HG03139 (cell line): ENCODE measurements at regions not wholly inside any gene's neighbourhood (a gene's known extent, or its start where the extent isn't known, plus 50 kb on each side); places are given as distances from the start of the nearest gene placed in this dataset.
"Not testable (repeated sequence)": the region's sequence is repeated elsewhere in the genome, so short reads cannot be mapped to it uniquely, and the experiment has no call there.

Experiments used
- ATAC-seq: cut with Tn5 transposase; IDR thresholded peaks from one replicate; pipeline ENCODE4 v1.9.1; 2021; ENCODE audit not compliant: unreplicated experiment

DNA sequence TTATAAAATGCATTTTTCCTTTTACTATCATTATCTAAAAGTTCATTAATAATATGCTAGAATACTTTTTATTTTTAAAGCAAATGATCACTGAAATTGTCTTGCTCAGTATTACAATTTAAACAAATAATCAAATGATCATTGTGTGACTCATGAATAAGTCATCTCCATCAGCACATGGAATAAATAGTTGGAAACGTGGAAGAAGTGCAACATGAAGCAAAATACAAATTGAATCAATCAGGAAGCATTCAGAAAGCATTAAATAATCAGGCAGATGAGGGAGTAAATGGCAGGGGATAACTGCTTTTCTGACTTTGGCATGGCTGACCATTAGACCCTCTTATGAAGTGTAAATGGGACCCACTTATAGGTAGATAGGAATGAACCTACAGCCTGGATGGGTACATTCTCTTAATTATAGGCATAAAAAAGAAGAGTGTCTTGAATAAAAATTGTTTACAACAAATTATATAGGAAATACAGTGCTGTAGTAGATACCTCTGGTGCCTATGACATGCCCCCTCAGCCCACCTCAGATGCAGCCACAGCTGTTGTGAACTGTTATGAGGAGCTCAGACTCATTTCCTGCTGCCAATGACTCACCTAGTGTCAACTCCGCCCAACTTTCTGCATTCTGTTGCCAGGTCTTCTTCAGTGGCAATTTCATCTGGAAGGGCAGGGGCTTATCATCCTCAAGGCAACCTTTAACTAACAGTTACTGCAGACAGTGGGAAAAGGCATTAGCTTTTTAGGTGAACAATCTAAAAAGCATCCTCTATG is 936.0 kb downstream of the TRIB2 start:
- ATAC-seq, result no peak

DNA sequence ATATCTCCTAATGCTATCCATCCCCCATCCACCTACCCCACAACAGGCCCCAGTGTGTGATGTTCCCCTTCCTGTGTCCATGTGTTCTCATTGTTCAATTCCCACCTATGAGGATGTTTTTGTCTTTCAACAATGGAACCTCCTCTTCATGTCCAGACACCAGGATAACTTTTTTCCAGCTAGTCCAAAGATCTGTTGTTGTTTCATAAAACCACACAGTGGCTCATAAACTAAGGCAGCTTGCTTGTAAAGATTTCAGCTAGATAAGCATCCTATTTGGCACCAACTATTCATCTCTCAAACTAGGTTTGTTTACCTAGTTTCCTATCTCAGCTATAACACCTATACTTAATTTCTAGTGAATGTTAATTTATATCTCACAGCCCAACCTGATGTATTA is 937.7 kb downstream of the TRIB2 start:
- ATAC-seq, result no peak

DNA sequence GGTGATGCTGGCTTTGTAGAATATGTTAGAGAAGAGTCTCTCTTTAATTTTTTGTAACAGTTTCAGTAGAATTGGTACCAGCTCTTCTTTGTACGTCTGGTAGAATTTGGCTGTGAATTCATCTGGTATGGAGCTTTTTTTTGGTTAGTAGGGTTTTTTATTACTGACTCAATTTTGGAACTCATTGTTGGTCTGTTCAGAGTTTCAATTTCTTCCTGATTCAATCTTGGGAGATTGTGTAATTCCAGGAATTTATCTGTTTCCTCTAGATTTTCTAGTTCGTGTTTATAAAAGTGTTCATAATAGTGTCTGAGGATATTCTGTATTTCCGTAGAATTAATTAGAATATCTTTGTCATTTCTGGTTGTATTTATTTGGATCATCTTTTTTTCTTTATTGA is 943.5 kb downstream of the TRIB2 start:
- ATAC-seq, result no peak

DNA sequence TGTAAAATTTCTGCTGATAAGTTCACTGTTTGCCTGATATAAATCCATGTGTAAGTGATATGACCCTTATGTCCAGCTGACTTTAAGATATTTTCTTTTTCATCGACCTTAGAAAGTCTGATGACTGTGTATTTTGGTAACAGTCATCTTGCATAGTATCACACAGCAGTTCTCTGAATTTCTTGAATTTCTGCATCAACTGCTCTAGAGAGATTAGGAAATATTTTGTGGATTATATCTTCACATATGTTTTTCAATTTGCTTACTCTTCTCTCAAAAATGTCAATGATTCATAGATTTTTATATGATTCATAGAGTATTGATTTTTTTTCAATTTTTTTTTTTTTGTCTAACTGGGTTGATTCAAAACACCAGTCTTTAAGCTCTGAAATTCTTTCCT is 945.3 kb downstream of the TRIB2 start:
- no peak for ATAC-seq

DNA sequence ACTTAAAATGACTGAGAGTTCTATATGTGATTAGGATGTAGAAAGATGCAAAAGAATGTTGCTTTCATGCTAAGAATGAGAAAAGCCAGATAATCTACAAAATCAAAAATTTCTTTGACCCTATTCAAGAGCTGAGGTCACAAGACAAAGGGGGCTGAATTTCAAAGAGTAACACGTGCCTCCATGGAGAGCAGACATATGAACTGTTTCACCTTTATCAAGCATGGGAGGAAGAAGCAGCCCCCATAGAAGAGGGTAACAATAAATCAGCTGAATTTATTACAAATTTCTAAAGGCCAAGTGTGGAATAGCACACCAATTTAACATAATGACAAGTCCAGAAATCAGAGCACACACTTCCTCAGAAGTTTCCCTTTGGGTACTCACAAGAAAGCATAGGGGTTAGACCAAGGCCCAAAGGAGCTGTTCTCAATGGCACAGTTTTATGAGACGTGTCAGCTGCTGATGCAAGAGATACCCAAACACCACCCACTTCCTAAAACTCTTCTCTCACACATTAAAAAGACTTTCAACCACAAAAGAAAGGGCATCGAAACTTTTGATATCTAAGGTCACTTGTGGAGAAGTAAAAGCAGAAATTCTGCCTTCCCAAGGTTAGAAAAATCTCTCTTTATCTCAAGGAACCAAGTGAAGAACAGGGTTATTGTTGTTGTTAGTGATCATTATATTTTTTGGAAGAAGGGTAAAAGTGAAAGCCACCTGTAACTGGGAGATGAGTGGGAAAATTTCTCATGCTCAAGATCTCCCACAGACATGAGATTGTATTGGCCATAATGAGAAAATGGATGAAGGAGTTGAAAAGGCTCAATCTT is 950.1 kb downstream of the TRIB2 start:
- ATAC-seq, result no peak

DNA sequence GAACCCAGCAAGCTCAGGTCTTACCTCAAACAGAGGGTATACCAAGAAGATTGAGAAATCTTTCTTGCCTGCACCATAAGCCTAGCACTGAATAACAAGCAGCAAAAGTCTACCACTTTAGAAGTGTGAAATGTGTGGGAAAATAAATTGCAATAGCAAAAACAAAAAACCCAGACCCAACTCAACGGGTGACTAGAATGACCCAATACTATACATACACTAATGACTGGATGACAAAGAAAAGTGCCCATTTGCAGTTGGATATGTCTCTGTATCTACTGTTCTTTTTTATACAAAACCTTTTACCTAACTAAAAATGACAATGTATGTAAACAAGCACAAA is 950.6 kb downstream of the TRIB2 start:
- no peak for ATAC-seq

DNA sequence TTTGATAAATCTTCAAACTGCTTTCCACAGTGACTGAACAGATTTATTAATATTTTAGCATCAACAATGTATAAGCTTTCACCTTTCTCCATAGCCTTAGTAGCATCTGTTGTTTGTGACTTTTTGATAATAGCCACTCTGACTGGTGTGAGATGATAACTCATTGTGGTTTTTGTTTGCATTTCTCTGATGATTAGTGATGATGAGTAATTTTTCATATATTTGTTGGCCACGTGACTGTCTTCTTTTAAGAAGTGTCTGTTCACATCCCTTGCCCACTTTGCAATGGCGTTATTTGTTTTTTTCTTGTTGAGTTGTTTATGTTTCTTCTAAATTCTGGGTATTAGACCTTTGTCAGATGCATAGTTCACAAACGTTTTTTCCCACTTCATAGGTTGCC is 952.9 kb downstream of the TRIB2 start:
- ATAC-seq, result no peak

- not testable (repeated sequence) for ATAC-seq
These were observed 957.1 kb downstream of the TRIB2 start for GRCh38 chr2:13673821-13674220.

DNA sequence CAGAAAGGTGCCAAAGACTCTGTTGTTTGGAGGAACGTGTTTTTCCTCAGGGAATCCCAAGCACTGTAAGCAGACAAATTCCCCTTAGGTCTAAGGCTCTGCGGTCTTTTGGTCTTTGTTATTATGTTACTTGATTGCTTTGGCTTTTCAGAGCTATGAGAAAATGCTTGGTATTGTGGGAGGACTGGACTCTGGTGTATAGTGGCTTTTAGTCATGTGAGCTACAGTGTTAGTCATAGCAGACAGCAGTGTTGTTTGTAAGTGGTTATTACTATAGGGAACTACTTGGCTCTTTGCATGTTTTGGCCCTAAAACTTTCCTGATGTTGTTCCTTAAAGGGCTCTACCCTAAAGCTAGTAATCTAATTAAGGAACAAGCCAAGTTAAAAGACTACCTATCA is 956.2 kb upstream of the LRATD1 start:
- no peak for ATAC-seq

DNA sequence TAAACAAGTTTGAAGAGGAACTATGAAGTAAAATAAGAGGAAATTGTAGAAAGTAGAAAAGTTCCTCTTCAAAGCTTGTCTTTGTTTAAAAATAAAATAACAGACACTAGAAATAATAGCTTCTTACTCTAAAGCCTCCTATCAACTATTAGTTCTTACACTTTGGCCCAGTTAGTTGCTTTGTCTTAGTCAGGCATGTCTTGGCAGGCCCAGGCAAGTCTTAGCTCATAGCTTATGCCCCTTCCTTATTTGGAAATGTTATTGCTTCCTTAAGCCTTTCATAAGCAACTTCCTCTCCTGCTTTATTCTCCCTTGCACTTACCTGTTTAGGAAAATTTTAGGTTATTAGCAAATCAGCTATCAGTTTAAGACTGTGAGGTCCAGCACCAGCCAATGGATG is 950.6 kb upstream of the LRATD1 start:
- ATAC-seq, result no peak

- no peak for ATAC-seq
These were observed 949.8 kb upstream of the LRATD1 start for GRCh38 chr2:13682540-13683272.

GRCh38 chr2:13686262-13686661 is 946.3 kb upstream of the LRATD1 start:
- ATAC-seq, result no peak

- no peak for ATAC-seq
These were observed 937.8 kb upstream of the LRATD1 start for GRCh38 chr2:13694673-13695072.

DNA sequence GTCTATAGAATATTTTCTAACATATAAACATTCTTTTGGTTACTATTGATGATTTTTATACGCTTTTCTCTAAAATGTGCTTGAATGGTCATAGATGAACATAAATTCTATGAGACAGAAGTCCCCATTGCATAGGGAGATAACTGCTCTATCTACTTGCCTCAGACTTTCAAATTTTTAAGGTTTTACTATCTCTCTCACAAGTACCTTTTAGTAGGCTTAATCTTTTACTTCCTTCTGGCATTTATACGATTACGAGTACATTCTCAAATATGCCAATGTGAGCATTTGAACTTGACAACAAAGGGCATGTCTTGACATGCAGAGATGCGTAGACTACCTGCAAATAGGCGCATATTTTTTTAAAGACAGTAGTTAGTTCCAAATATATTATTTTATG is 935.9 kb upstream of the LRATD1 start:
- no peak for ATAC-seq

- ATAC-seq, result no peak
These were observed 933.7 kb upstream of the LRATD1 start for GRCh38 chr2:13698847-13699246.

DNA sequence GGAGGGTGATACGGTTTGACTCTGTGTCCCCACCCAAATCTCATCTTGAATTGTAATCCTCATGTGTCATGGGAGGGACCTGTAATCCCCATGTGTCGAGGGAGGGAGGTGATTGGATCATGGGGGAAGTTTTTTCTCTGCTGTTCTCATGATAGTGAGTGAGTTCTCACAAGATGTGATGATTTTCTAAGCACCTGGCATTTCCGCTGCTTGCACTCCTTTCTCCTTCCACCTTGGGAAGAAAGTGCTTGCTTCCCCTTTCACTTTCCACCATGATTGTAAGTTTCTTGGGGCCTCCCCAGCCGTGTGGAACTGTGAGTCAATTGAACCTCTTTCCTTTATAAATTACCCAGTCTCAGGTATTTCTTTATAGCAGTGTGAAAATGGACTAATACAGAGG is 932.6 kb upstream of the LRATD1 start:
- not testable (repeated sequence) for ATAC-seq

- no peak for ATAC-seq
These were observed 921.4 kb upstream of the LRATD1 start for GRCh38 chr2:13711154-13711553.

DNA sequence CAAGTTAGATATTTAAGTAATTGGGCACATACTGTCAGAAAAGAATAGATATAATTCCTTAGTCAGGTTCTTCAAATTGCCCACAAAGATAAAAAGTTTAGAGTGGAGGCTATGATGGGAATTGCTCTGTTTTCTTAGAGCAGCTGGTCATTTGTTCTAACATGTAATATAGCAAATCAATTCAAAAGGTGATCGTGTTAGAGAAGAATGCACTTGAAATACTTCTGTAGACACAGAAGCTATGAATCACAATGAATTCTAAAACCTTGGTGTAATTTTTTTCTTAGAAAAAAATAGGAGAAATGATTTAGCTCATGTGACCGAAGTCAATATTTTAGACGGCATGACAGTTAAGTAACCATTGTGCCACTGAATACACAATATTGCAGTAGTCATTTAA is 918.1 kb upstream of the LRATD1 start:
- no peak for ATAC-seq

DNA sequence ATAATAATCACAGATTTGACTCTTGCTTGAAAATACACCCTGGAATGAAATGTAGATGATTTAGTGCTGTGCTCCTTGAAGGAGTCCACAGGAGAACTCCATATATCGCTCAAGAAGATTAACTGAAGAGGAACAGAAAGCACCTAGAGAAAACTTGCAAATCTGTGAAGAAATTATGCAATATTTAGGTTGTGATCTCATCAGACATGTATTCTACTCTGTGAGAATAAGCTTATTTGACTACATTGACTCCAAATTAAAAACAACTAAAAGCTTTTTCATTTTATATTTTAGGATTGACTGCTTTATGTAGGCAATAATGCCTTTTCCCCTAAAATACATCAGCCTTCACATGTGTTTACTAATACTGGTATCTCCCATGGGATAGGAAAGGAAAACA is 906.6 kb upstream of the LRATD1 start:
- ATAC-seq, result no peak

GRCh38 chr2:13745330-13745729 is 887.2 kb upstream of the LRATD1 start:
- ATAC-seq, result no peak

GRCh38 chr2:13751955-13752354 is 880.6 kb upstream of the LRATD1 start:
- ATAC-seq, result no peak

DNA sequence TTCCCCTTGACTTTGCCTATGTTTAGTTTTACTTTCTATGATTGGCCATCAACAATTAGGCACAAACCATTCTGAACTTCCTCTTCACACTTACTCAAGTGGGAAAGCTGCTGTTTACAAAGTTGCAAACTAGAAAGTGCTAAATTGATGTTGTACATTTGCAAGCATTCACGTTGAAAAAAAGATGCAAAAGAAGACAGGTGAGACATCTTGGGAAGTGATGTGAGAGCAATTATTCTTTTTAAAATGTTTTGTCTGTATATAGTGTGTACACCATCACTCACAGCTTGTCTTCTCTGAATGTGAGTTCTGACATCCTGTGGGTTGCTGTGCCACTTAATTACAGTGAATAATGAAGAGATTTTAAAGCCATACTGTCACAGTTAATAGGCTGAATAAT is 874.1 kb upstream of the LRATD1 start:
- no peak for ATAC-seq
